Testis (tissue), 2 donors: ENCODE measurements at regions not wholly inside any gene's neighbourhood (a gene's known extent, or its start where the extent isn't known, plus 50 kb on each side); places are given as distances from the start of the nearest gene placed in this dataset.

Experiments
- CTCF ChIP-seq, 3 experiments: fragments of 450-650 bp in 2 of 3; fragments of 200-600 bp in 1 of 3; sonication (generic) in 1 of 3; IDR thresholded peaks; one replicate each; pipeline ENCODE4 v1.5.1; 2016 to 2019; ENCODE audit warnings: antibody characterized with exemption in 3 of 3, mild to moderate bottlenecking in 2 of 3, moderate library complexity in 1 of 3
- POLR2A ChIP-seq: fragments of 450-650 bp; IDR thresholded peaks from one replicate; pipeline ENCODE4 v1.6.1; 2017; ENCODE audit warnings: antibody characterized with exemption, mild to moderate bottlenecking, moderate library complexity

GRCh38 chr6:91420243-91420642, 833.4 kb upstream of the MAP3K7 start:
- TF ChIP-seq CTCF (IDR thresholded peaks at IDR 0.05): no peak
- no peak for TF ChIP-seq POLR2A
